Right cardiac atrium (tissue), 5 donors: ENCODE measurements at regions not wholly inside any gene's neighbourhood (a gene's known extent, or its start where the extent isn't known, plus 50 kb on each side); places are given as distances from the start of the nearest gene placed in this dataset.

ENCODE experiments used
- ATAC-seq, 2 donors: fragments of 200-7000 bp; cut with Tn5 transposase; one replicate each; pipeline versions ENCODE4 v1.8.0 to v1.9.1; 2020; ENCODE audit warnings: moderate library complexity in 2 of 2, mild to moderate bottlenecking in 1 of 2
- DNase-seq, 3 donors: peaks; one replicate each; pipeline ENCODE4 v3.0.0-alpha.2; 2020
- H3K27ac ChIP-seq: one replicate; pipeline ENCODE4 v1.5.1; 2013; ENCODE audit warnings: mild to moderate bottlenecking, low read length, control low read depth, moderate library complexity
- H3K27me3 ChIP-seq: one replicate; pipeline ENCODE4 v1.6.1; 2013; ENCODE audit not compliant: control insufficient read depth, insufficient read depth
- H3K4me1 ChIP-seq: one replicate; pipeline ENCODE4 v1.6.1; 2013; ENCODE audit warnings: low read length; ENCODE audit not compliant: control insufficient read depth, insufficient read depth
- H3K4me3 ChIP-seq: one replicate; pipeline ENCODE4 v1.5.1; 2013; ENCODE audit warnings: low read length, control low read depth
- H3K9me3 ChIP-seq: one replicate; pipeline ENCODE4 v1.6.1; 2013; ENCODE audit warnings: low read length; ENCODE audit not compliant: control insufficient read depth
- WGBS: extraction: QIAGEN DNeasy Blood & Tissue Kit; methylation state at CpG from one replicate; pipeline ENCODE4 v1.1.7; 2013; 5-methylcytosine and 5-hydroxymethylcytosine counted together
- intact Hi-C, 4 donors: fragments of 100-400 bp; cut with DNase I; formaldehyde crosslinking; loops; one replicate each; pipeline versions ENCODE4 v1.11.0 to v1.14.0; 2022 to 2023
- donor health status: healthy with polysubstance abuse.
- donor health status: DM: no; HTN: yes; CAD: no.
- donor health status: DM: no; HTN: no; CAD: no.
- donor health status: DM: no; HTN: yes; CAD: no; lungs with severe emphysema.
- donor health status: DM: yes; HTN: yes; CAD: no.

- 63% methylated on average over 4 of the region's 4 CpGs for WGBS
- ATAC-seq (no peak), DNase-seq (no peak)
- H3K27ac ChIP-seq: no peak overlapping the region
- H3K4me1 ChIP-seq: no peaks in the 10 kb centered on the region
- no peaks in the 10 kb centered on the region for H3K9me3 ChIP-seq
- intact Hi-C loops: no loop called here
- H3K4me3 ChIP-seq: no peak overlapping the region
- H3K27me3 ChIP-seq: no peaks in the 10 kb centered on the region
Measured at GRCh38 chr5:133662578-133662977, 50.2 kb upstream of the FSTL4 start.
